MM.1S (cell line): ENCODE measurements at regions not wholly inside any gene's neighbourhood (a gene's known extent, or its start where the extent isn't known, plus 50 kb on each side); places are given as distances from the start of the nearest gene placed in this dataset.

ENCODE experiments used
- EZH2 ChIP-seq: fragments of 300-600 bp; sonication (generic); optimal IDR thresholded peaks from 2 replicates; pipeline ENCODE3; 2017; ENCODE audit warnings: low read depth, mild to moderate bottlenecking, antibody characterized with exemption, low read length, mixed read lengths
- TF ChIP-seq, protein P1 (sequence below): fragments of 300-600 bp; sonication (generic); IDR thresholded peaks from 2 replicates; pipeline ENCODE4 v1.5.1; 2016; ENCODE audit warnings: antibody characterized with exemption, low read length, mixed read lengths

DNA sequence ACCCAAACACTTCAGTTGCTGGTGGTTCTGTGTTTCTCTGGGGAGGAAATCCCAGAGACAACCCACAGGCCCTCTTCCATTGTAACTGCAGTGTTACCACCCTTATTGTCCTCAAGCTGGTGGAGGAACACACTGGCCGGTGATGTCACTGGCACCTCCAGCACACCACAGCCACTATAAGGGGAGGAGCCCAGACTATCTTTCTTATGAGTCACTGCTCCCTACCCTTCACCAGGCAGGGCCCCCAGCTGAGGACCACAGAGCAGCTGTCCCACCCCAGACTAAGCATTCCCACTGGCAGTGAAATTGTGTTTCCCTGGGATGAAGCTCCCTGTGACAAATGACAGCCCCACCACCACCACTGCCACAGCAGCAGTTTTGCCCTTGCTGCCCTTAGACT lies 171.8 kb upstream of the FGF16 start:
- TF ChIP-seq, protein P1, sequence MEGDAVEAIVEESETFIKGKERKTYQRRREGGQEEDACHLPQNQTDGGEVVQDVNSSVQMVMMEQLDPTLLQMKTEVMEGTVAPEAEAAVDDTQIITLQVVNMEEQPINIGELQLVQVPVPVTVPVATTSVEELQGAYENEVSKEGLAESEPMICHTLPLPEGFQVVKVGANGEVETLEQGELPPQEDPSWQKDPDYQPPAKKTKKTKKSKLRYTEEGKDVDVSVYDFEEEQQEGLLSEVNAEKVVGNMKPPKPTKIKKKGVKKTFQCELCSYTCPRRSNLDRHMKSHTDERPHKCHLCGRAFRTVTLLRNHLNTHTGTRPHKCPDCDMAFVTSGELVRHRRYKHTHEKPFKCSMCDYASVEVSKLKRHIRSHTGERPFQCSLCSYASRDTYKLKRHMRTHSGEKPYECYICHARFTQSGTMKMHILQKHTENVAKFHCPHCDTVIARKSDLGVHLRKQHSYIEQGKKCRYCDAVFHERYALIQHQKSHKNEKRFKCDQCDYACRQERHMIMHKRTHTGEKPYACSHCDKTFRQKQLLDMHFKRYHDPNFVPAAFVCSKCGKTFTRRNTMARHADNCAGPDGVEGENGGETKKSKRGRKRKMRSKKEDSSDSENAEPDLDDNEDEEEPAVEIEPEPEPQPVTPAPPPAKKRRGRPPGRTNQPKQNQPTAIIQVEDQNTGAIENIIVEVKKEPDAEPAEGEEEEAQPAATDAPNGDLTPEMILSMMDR = no peak
- TF ChIP-seq EZH2 = no peak
